ENCODE measurements at regions not wholly inside any gene's neighbourhood (a gene's known extent, or its start where the extent isn't known, plus 50 kb on each side); places are given as distances from the start of the nearest gene placed in this dataset.

GRCh38 chr2:71791061-71791450, 337.7 kb downstream of the DYSF start (continued):
- no peak for TF ChIP-seq EP300 (IDR thresholded peaks at IDR 0.05; ENCODE audit: borderline replicate concordance in 1 of 2, control insufficient read depth in 1 of 2, low read depth in 2 of 2, low read length in 2 of 2)
- TF ChIP-seq BCLAF1 (IDR thresholded peaks at IDR 0.05) = no peak
- no peak for TF ChIP-seq NFYB (IDR thresholded peaks at IDR 0.05; ENCODE audit: insufficient read depth, low read depth, low read length)

GRCh38 chr2:71790226-71791060, 337.1 kb downstream of the DYSF start:
- H3K27me3 ChIP-seq (replicated peaks in 1 of 2; ENCODE audit: control insufficient read depth in 2 of 2, insufficient read depth in 2 of 2, low read length in 1 of 2) = no peaks in the 10 kb centered on the region
- ChIA-PET CTCF (interaction anchor here (0.5 kb wide), 1 partner anchor 608 kb away, joined by 3 read pairs; no protein-coding TSS in a partner anchor), SMC1A (ENCODE audit: uncharacterized antibody, unreplicated experiment) (no interaction called here), POLR2A (no interaction called here), RAD21 (ENCODE audit: unreplicated experiment) (no interaction called here)
- no peaks in the 10 kb centered on the region for H3K4me1 ChIP-seq (ENCODE audit: control insufficient read depth, insufficient read depth, low read length)
- H3K27ac ChIP-seq (ENCODE audit: control insufficient read depth, insufficient read depth) = no peak overlapping the region
- TF ChIP-seq YBX1 (IDR thresholded peaks at IDR 0.05) (no peak), TARDBP (IDR thresholded peaks at IDR 0.05; ENCODE audit: borderline replicate concordance) (no peak), POLR2AphosphoS2 (IDR thresholded peaks at IDR 0.05; ENCODE audit: low read depth, low read length) (no peak), BHLHE40 (IDR thresholded peaks at IDR 0.05; ENCODE audit: borderline replicate concordance in 1 of 2, low read depth in 2 of 2, low read length in 1 of 2) (no peak), USF1 (IDR thresholded peaks at IDR 0.05; ENCODE audit: borderline replicate concordance, extremely low read length, insufficient read depth, low read depth, low read length) (no peak), JUND (IDR thresholded peaks at IDR 0.05; ENCODE audit: low read depth, low read length) (no peak), ZSCAN29 (IDR thresholded peaks at IDR 0.05) (no peak), GATAD2B (conservative IDR thresholded peaks at IDR 0.05; ENCODE audit: low read depth) (no peak), TCF7 (IDR thresholded peaks at IDR 0.05; ENCODE audit: borderline replicate concordance) (no peak), RELA (IDR thresholded peaks at IDR 0.05; ENCODE audit: borderline replicate concordance, partially characterized antibody) (no peak), SRF (IDR thresholded peaks at IDR 0.05; ENCODE audit: low read depth in 2 of 2, low read length in 2 of 2) (no peak)
- no peaks in the 10 kb centered on the region for H3K79me2 ChIP-seq (ENCODE audit: control insufficient read depth, insufficient read depth, low read length)
- H4K20me1 ChIP-seq (ENCODE audit: control insufficient read depth, insufficient read depth) = no peaks in the 10 kb centered on the region
- no peak for ATAC-seq
- H3K4me3 ChIP-seq = no peak overlapping the region
- FAIRE-seq = no peak
- intact Hi-C loops (cut with micrococcal nuclease; ENCODE audit: unreplicated experiment) = no loop called here
- no peak overlapping the region for H3K9ac ChIP-seq (ENCODE audit: control insufficient read depth, insufficient read depth, low read length)
- no peak for DNase-seq (ENCODE audit: low read depth, low spot score)
- no peaks in the 10 kb centered on the region for H3K9me3 ChIP-seq (replicated peaks; ENCODE audit: control insufficient read depth, insufficient read depth, low read length)
- BruUV-seq (replicated peaks) = no TSS peak
- no peaks in the 10 kb centered on the region for H3K36me3 ChIP-seq (ENCODE audit: control insufficient read depth in 2 of 2, insufficient read depth in 2 of 2, low read length in 1 of 2)
- H2AFZ ChIP-seq (ENCODE audit: control insufficient read depth, low read depth, low read length) = no peak overlapping the region
- in situ Hi-C loops (cut with MboI) = no loop called here
- no peak overlapping the region for H3K4me2 ChIP-seq (ENCODE audit: control insufficient read depth, insufficient read depth)
- WGBS (ENCODE audit: insufficient coverage, insufficient replicate concordance, low lambda C conversion rate, missing lambda C conversion rate) = 40% methylated on average over 9 of the region's 11 CpGs

Measured in GM12878 (cell line).